Renal cortex interstitium (tissue), 11 donors: ENCODE measurements at regions not wholly inside any gene's neighbourhood (a gene's known extent, or its start where the extent isn't known, plus 50 kb on each side); places are given as distances from the start of the nearest gene placed in this dataset.
A peak's percentile ranks its signal among the peaks of the same experiment; 100 is the strongest.
"Not testable (repeated sequence)": the region's sequence is repeated elsewhere in the genome, so short reads cannot be mapped to it uniquely, and the experiment has no call there.

Experiments used
- DNase-seq, 11 donors: peaks; one replicate each; pipeline ENCODE4 v3.0.0-alpha.2; 2013; ENCODE audit warnings: low read depth in 9 of 11, low spot score in 4 of 11; ENCODE audit errors: extremely low read depth in 1 of 11

DNA sequence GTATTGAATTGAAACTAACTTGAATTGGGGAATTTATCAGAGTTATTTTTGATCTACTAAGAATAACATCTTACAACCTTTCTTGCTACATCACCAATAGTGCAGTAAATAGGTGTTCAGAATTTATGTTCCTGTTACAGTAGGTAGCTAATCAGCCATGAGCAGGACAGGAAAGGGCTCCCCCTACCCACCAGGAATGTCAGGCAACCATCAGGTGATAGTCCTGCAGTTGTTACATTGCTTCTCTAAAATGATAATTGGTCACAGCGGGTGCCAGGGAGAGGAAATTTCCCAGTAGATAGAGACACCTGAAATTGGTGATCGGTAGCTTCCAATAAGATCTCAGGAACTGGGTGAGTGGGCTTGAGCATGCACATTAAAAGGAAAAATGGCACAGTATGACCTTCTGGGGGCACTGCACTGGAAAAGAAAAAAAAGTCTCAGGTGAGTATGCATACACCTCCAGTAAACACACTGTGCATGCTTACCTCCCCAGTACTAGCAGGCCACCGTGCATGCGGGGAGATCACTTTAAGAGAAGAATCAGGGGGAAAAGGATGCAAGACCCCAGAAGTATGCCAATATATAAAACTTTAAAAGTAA is 1092.0 kb upstream of the LRRTM1 start:
- DNase-seq: no peak

DNA sequence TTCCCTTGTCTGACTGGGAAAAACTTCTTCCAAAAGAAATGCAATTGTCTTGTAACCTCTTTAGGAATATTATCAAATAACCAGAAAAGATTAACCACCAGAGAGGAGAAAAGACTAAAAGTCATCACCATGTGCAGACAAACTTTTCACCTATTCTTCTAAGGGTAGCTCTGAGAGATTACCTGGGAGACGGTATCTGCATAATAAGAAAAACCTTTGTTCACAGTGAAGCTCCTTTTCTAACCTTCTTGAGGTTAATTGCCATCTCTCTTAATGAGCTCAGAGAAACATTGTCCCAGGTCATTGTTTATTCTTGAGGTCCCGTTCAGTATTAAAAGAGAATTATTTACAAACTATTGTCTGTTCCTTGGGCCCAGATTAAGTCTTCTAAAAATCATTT is 1091.2 kb upstream of the LRRTM1 start:
- DNase-seq: no peak

DNA sequence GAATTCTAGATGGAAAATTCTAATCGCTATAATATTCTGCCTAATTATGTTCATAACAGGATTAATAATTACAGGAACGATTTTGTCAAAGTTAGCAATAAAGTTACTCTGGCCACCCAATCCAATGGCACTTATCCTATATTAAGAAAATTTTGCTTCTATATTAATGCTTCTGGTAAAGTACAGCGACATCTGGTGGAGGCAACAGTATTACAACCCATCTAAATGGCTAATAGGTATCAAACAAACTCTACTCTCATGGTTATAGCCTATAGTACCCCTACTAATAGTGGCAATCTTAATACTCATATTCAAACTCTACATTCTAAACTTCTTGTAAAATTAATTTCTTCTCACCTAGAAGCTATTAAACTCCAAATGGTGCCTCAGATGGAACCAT is 1084.7 kb upstream of the LRRTM1 start:
- no peak for DNase-seq

DNA sequence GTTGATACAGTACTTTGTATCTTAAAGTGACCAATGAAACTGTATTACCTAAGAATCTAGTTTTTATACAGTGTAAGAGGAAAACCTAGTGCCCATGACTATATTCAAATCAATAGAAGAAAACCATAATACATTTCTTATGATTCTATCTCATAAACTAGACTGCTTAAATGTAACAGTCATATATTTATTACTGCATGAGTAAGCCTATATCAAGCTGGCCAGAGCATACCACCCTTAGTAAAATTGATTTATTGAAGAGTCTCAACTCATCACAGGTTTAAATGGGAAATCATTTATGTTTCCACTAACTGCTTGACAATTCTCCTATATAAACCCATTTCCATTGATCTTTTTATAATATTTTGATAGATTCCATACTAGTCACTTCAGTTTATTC is 1059.2 kb upstream of the LRRTM1 start:
- DNase-seq: no peak

DNA sequence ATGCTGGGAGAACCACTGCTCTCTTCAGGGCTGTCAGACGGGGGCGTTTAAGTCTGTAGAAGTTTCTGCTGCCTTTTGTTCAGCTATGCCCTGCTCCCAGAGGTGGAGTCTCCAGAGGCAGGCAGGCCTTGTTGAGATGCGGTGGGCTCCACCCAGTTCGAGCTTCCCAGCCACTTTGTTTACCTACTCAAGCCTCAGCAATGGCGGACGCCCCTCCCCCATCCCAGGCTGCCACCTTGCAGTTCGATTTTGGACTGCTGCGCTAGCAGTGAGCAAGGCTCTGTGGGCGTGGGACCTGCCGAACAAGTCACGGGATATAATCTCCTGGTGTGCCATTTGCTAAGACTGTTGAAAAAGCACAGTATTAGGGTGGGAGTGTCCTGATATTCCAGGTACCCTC is 1057.9 kb upstream of the LRRTM1 start:
- not testable (repeated sequence) for DNase-seq

DNA sequence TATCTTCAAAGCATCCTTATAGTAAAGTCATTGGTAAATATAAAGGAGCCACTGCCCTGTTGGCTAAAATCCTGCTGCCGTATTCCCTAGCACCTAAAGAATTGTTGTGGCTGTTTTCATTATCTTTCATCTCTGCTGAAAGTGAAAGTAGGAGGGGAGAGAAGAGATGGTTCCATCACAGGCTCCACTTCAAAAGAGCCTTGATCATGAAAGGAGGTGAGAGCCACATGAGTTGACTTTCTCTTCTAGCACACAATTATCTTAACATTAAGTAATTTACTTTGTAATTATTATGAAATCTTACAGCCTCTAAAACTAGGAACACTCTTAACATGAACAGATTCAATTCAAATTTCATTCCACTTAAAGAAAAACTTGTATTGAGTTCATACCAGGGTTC is 1050.9 kb upstream of the LRRTM1 start:
- no peak for DNase-seq

DNA sequence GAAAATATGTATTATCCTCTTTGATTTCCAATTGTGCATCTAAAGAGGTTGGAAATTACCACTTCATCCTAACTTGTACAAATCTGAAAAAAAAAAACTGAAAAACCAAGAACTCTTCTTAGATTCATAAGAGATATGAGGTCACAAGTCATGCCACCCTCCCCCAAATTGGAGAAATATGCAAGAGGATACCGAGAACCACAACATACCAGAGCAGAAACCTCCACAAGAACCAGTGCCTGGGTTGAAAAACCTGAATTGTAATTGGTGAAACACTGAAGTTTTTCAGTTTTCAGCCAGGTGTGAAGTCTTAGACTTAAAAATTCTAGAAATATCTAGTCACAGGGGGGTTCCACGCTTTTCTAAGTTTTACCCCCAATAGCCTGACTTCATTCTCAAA is 1029.5 kb upstream of the LRRTM1 start:
- no peak for DNase-seq

DNA sequence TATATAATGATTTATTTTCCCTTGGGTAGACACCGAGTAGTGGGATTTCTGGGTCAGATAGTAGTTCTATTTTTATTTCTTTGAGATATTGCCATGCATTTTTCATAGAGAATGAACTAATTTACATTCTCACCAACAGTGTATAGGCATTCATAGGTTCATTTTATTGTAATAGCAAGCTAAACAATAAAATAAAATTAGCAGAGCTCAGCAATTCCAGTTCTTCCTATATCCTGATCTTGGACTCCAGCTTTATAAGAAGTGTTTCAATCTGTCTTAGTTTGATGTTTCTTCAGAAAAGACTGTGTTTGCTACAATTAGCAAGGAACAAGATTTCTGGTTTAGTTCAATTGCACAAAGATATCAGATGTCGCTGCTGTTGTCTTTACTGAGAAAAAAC is 1024.4 kb upstream of the LRRTM1 start:
- no peak for DNase-seq

DNA sequence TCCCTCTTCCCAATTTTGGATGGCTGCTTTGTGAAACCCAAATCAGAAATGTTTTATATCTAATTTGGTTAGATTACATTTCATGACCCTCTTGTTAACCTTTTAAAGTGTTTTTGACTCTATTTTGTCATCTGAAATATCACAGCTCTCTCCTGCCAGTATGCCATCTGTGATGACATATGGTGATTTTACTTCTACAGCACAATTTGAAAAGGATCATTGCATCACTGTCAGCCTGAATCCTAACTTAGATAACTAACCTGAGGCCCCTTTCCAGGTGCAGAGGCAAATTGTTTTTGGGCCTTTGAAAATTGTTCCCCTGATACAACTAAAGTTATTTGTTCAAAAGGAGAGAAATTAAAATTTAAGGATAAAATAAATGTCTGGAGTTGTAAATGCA is 1023.4 kb upstream of the LRRTM1 start:
- DNase-seq: no peak

DNA sequence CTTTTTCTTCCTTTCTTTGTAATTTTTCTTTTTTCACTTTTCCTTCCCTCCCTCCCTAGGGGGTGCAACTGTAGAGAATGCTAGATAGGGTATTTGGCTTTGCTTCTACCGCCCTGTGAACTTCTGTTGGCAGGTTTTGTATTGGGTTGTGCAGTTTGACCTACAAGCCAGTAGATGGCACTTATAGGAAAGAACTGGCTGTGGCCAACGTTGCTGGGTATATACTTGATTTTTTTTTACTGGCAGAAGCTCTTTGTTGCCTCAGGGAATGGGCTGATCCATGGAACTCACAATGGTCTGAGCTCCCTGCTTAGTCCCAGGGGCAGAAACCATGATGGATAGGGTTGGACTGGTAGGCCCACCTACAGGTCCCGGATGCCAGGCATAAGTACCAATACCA is 1019.5 kb upstream of the LRRTM1 start:
- no peak for DNase-seq

DNA sequence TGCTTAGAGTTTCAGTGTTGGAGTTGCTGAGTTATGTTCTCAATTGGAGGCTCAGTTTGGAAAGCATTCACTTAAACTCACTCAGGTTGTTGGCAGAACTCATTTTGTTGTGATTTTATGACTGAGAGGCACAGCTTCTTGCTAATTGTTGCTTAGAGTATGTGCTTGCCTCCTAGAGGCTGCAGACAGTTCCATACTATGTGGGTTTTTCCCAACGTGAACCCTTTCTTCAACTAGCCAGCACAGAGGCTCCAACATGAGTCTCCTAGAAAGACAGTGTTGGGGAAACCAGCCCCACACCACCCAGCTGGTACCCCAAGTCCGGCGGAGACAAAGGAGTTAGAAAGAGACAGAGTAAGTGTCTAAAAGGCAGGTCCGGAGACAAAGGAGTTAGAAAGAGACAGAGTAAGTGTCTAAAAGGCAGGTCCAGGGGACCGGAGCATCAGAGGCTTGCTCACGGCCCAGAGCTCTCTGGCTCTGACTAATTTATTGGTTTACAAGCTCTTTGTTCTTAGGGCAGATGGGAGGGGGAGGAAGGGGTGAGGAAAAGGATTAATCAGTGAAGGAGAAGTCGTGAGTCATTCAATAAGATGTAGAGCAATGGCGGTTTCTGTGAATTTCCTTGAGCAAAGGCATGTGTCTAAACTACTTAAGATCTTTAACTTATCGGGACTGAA is 999.7 kb upstream of the LRRTM1 start:
- DNase-seq: no peak

DNA sequence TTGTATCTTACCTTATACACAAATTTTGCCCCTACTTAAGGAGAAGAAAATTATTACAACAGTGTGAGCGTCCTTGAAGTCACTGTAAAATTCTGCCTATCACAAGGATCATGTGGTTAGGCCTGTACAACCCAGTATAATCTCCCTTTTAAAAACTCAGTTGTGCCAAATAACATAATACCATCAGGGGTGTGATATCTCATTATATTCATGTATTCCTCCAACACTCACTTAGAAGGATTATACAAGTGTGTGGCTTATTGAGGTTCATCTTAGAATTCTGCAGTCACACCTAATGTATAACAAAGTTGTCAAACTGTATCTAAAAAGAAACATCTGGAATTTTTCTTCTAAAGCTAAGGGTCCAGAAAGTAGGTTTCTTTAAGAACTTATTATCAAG is 998.8 kb upstream of the LRRTM1 start:
- no peak for DNase-seq

DNA sequence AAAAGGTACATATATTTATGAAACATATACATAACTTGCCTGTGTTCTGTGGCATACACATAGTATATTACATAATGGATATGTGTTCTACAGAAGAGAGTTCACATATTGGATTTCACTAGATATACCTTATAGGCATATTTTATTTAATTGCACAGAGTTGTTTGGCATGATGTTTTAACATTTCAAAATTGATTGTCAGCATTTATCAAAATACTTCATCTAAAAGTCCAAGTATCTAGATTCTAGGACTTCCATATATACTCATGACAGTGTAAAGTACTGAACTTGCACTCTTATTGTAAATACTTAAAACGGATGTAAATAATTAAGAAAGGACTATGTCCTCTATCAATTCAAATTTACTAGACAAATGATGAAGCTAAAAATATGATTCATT is 995.3 kb upstream of the LRRTM1 start:
- no peak for DNase-seq

DNA sequence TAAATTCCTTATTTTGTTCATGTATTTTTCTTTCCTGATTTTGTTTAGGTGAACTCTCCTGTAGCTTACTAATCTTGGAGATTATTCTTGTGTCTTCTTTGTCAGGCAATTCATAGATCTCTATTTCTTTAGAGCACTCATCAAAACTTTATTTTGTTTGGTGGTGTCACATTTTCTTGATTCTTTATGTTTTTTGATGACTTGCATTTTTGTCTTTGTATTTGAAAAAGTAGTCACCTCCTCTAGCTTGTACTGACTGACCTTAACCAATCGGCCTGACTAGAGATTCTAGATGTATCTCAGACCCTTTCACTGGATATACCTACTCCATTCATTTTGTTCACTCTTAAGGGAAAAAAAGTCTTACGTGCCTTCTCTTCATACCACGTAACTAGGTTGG is 986.3 kb upstream of the LRRTM1 start:
- DNase-seq: no peak

DNA sequence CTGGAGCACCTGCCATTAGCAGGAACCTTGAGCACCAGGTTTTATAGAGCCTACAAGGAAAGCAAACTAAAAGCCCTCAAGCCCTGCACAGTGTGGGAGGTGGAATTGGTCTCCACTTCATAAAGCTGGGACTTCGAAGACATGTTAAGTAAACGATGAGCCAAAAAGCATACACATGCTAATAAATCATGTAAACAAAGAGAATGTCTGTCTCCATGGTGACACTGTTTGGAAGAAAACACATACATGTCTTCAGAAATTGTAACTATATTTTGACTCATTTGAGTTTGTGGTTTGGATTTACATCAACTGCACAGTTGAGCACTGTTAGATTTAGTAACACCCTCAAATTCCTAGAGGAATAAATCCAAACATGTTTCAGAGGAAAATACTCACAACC is 978.5 kb upstream of the LRRTM1 start:
- no peak for DNase-seq

DNA sequence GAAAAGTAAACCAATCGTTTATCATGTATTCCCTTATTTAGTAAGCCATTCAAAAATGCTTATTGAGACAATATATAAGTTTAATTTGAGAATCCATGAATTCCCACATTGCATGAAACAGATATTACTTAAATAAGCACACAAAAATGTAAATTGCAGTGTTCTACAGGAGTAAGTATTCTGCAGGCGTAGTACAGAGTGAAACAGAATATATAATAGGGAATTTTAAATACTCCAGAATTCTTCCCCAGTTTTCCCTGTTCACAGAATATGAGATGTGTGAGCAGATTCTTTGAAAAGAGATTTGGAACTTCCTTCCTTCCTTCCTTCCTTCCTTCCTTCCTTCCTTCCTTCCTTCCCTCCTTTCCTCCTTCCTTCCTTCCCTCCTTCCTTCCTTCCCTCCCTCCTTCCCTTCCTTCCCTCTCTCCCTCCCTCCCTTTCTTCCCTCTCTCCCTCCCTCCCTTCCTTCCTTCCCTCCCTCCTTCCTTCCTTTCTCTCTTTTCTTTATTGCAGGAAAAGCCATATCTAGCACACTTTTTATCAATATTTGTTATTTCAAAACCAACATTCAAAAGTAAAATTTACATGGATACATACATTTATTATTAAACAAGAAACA is 977.7 kb upstream of the LRRTM1 start:
- no peak for DNase-seq

DNA sequence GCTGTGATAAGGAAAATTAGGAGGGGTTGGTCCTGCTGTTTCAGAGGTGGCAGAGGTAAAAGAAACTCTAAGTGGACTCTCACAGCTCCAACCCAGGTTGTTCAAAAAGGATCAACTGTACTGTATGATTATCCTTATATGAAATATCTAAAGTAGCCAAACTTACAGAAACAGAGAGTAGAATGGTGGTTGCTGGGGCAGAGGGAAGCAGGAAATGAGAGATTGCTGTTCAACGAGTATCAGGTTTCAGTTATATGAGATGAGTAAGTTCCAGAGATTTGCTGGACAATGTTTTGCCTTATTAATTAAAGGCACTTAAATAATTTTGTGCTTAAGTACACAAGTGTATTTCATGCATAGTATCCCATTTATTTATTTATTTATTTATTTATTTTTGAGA is 972.0 kb upstream of the LRRTM1 start:
- DNase-seq: no peak

DNA sequence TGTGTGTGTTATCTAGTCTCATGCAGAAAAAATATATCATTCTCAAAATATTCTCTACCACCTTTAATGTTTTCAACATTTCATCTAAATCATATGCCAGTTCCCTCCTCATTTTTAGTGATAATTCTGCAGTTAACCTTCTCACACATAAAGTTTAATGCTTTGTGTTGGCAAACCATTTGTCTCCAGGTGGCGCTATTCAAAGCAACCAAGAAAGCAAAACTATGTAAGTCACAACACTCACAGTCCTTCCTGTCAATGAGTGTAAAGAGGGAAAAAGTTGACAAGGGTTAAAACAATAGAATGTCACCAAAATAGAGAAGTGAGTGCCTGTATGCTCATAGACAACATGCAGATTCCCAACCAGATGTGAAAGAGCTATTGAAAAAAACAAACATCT is 961.6 kb upstream of the LRRTM1 start:
- peak in 7 of 11 donors; percentile 1 to 12 (median 5) for DNase-seq

DNA sequence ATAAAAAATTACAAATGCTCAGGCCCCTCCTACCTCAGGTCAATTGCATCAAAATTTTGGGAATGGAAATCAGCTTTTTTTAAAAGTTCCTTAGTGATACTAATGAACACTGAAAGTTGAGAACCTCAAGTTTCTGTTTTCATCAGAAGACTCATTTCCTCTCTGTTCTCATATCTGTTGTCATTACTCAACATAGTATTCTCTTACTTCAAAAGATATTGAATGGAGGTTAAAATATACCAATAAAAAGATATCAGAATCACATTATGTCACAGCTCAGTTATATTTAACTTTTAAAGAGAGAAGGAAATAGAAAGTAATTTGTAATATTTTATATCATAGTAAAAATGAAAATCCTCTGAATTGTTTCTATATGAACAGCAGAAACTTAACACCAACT is 959.4 kb upstream of the LRRTM1 start:
- DNase-seq: no peak

DNA sequence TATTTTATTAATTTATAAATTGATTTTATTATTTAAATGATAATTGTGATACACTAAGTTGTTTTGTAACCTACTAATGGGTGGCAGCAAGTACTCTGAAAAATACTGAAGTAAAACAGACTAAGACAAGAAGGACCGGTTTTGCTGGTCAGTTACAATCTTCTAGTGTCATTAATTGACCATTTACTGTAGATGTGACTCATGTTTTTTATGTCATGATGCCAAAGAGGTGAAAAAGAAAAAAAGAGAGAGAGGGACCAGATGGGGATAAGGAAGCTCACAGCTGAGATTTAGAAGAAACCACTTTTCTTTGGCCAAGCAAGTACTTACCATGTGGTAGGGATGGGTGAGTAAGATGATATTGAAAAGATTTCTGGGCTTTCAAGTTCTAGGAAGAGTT is 955.8 kb upstream of the LRRTM1 start:
- no peak for DNase-seq

DNA sequence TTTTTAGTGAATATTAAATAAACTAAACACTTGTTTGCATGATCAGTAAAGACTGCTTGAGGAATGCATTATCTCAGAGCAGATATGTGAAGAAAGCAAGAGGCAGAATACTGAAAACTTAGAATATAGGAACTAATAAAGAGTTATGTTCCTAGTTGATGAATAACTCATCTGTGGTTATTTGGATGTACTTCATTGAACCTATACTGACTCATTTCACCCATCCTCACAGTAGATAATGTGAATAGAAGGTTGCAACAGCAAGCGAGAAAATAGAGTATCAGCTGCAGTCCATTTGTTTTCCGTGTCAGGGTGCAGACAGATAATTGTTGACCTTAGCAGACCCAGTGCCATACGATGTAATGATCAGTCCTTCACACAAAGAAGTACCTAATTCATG is 945.7 kb upstream of the LRRTM1 start:
- DNase-seq: no peak
